H1 (cell line): ENCODE measurements at regions not wholly inside any gene's neighbourhood (a gene's known extent, or its start where the extent isn't known, plus 50 kb on each side); places are given as distances from the start of the nearest gene placed in this dataset.

Experiments
- CTCF ChIA-PET: fragments of 300-600 bp; sonication (Branson Sonifier 250); formaldehyde crosslinking; loops from one replicate; lab custom pipeline; 2021; ENCODE audit not compliant: partially characterized antibody; lab: Charles Lee
- POLR2A ChIA-PET: fragments of 300-600 bp; sonication (Branson Sonifier 250); formaldehyde crosslinking; loops from one replicate; lab custom pipeline; 2021; ENCODE audit warnings: inconsistent platforms; ENCODE audit not compliant: partially characterized antibody; lab: Charles Lee
- DNase-seq, 2 experiments: peaks; one replicate each; pipeline versions ENCODE4 v3.0.0 to v3.0.0-alpha.2; 2010 to 2022; ENCODE audit warnings: low spot score in 2 of 2, low read depth in 1 of 2, mixed read lengths in 1 of 2
- FAIRE-seq: peaks from 2 replicates; lab custom pipeline; 2011; peaks lifted over from hg19 to GRCh38; lab: Jason Lieb, UNC
- H2AFZ ChIP-seq: 2 replicates; pipeline ENCODE4 v1.8.1; 2012; ENCODE audit warnings: low read length, inconsistent platforms
- H2AK5ac ChIP-seq: 2 replicates; pipeline ENCODE4 v1.6.1; 2013; ENCODE audit warnings: low read depth, low read length
- H2BK120ac ChIP-seq: replicated peaks from 2 replicates; pipeline ENCODE3; 2013; ENCODE audit warnings: low read depth, low read length, inconsistent platforms
- H2BK12ac ChIP-seq: 2 replicates; pipeline ENCODE4 v1.6.1; 2013; ENCODE audit warnings: low read depth, low read length
- H2BK15ac ChIP-seq: 2 replicates; pipeline ENCODE4 v1.6.1; 2013; ENCODE audit warnings: low read length
- H2BK20ac ChIP-seq: 2 replicates; pipeline ENCODE4 v1.6.1; 2013; ENCODE audit warnings: low read length
- H2BK5ac ChIP-seq: 2 replicates; pipeline ENCODE4 v1.6.1; 2013; ENCODE audit warnings: low read depth, low read length
- H3K14ac ChIP-seq: 2 replicates; pipeline ENCODE4 v1.6.1; 2013; ENCODE audit warnings: inconsistent platforms; ENCODE audit not compliant: insufficient read length
- H3K18ac ChIP-seq: 2 replicates; pipeline ENCODE4 v1.6.1; 2013; ENCODE audit warnings: low read length; ENCODE audit errors: extremely low read depth
- H3K23ac ChIP-seq: 2 replicates; pipeline ENCODE4 v1.6.1; 2013; ENCODE audit warnings: inconsistent platforms; ENCODE audit not compliant: insufficient read length
- H3K23me2 ChIP-seq: 2 replicates; pipeline ENCODE4 v1.6.1; 2013; ENCODE audit warnings: low read depth, low read length
- H3K27ac ChIP-seq: 2 replicates; pipeline ENCODE4 v1.6.1; 2011; ENCODE audit warnings: low read depth, low read length, inconsistent platforms
- H3K27me3 ChIP-seq, 4 experiments: replicated peaks in 1 of 4; 1 replicate in 1 of 4; 2 replicates in 3 of 4; pipeline versions ENCODE4 v1.6.1 to v1.8.1; 2011 to 2013; ENCODE audit warnings: low read length in 3 of 4, mild to moderate bottlenecking in 3 of 4, inconsistent platforms in 2 of 4, mixed read lengths in 2 of 4, moderate library complexity in 1 of 4; ENCODE audit not compliant: control insufficient read depth in 3 of 4, insufficient read depth in 3 of 4; ENCODE audit errors: extremely low read depth in 1 of 4
- H3K36me3 ChIP-seq, 4 experiments: 2 replicates each; pipeline versions ENCODE4 v1.6.1 to v1.8.1; 2011 to 2013; ENCODE audit warnings: mild to moderate bottlenecking in 4 of 4, low read length in 3 of 4, moderate library complexity in 2 of 4, control low read depth in 1 of 4, inconsistent platforms in 1 of 4; ENCODE audit not compliant: insufficient read depth in 4 of 4, control insufficient read depth in 2 of 4
- H3K4ac ChIP-seq: replicated peaks from 2 replicates; pipeline ENCODE3; 2013; ENCODE audit warnings: low read length, low read depth, mixed read lengths, inconsistent platforms; ENCODE audit not compliant: insufficient read length
- H3K4me1 ChIP-seq, 4 experiments: replicated peaks in 1 of 4; 1 replicate in 1 of 4; 2 replicates in 3 of 4; pipeline versions ENCODE4 v1.6.1 to v1.8.1; 2011 to 2013; ENCODE audit warnings: low read length in 3 of 4, inconsistent platforms in 2 of 4, mixed read lengths in 1 of 4; ENCODE audit not compliant: insufficient read depth in 4 of 4, control insufficient read depth in 3 of 4
- H3K4me2 ChIP-seq, 2 experiments: 2 replicates each; pipeline versions ENCODE4 v1.6.1 to v1.8.1; 2011 to 2013; ENCODE audit warnings: low read depth in 2 of 2, low read length in 2 of 2, control low read depth in 1 of 2, inconsistent platforms in 1 of 2, mild to moderate bottlenecking in 1 of 2; ENCODE audit not compliant: insufficient read depth in 1 of 2
- H3K4me3 ChIP-seq, 4 experiments: fragments of 200-600, 300-600 bp in 1 of 4; sonication (generic), shearing (Covaris generic), sonication (Bioruptor Twin) in 1 of 4; 2 replicates each; pipeline versions ENCODE4 v1.5.1 to v1.8.1; 2011 to 2016; ENCODE audit warnings: low read length in 4 of 4, low read depth in 3 of 4, control low read depth in 2 of 4, inconsistent platforms in 2 of 4, mild to moderate bottlenecking in 2 of 4, mixed read lengths in 1 of 4, moderate library complexity in 1 of 4; ENCODE audit not compliant: insufficient read depth in 2 of 4; ENCODE audit errors: extremely low read depth in 1 of 4
- H3K56ac ChIP-seq: replicated peaks from 2 replicates; pipeline ENCODE3; 2013; ENCODE audit warnings: low read depth, mild to moderate bottlenecking, mixed read lengths, low read length, inconsistent platforms; ENCODE audit not compliant: insufficient read length
- H3K79me1 ChIP-seq: 2 replicates; pipeline ENCODE4 v1.6.1; 2013; ENCODE audit warnings: low read depth, low read length, control low read depth
- H3K79me2 ChIP-seq, 2 experiments: 2 replicates each; pipeline versions ENCODE4 v1.6.1 to v1.8.1; 2012 to 2013; ENCODE audit warnings: low read length in 2 of 2, mild to moderate bottlenecking in 2 of 2, inconsistent platforms in 1 of 2; ENCODE audit not compliant: insufficient read depth in 2 of 2, control insufficient read depth in 1 of 2
- H3K9ac ChIP-seq, 4 experiments: replicated peaks in 1 of 4; 1 replicate in 1 of 4; 2 replicates in 3 of 4; pipeline versions ENCODE4 v1.6.1 to v1.8.1; 2011 to 2013; ENCODE audit warnings: low read depth in 3 of 4, low read length in 3 of 4, control low read depth in 2 of 4, mild to moderate bottlenecking in 2 of 4, moderate library complexity in 2 of 4, inconsistent platforms in 1 of 4; ENCODE audit errors: extremely low read depth in 1 of 4
- H3K9me3 ChIP-seq, 2 experiments: 2 replicates each; pipeline versions ENCODE4 v1.6.1 to v1.8.1; 2012 to 2013; ENCODE audit warnings: mild to moderate bottlenecking in 2 of 2, moderate library complexity in 2 of 2, control low read depth in 1 of 2, inconsistent platforms in 1 of 2, low read depth in 1 of 2, low read length in 1 of 2, mixed read lengths in 1 of 2; ENCODE audit not compliant: insufficient read depth in 2 of 2
- H4K20me1 ChIP-seq, 2 experiments: replicated peaks in 1 of 2; 2 replicates each; pipeline versions ENCODE3 to v1.8.1; 2011 to 2013; ENCODE audit warnings: inconsistent platforms in 2 of 2, low read length in 2 of 2, mild to moderate bottlenecking in 1 of 2; ENCODE audit not compliant: insufficient read depth in 2 of 2, control insufficient read depth in 1 of 2
- H4K5ac ChIP-seq: 2 replicates; pipeline ENCODE4 v1.6.1; 2013; ENCODE audit warnings: low read length, low read depth, mixed read lengths, inconsistent platforms; ENCODE audit not compliant: insufficient read length
- H4K8ac ChIP-seq: 2 replicates; pipeline ENCODE4 v1.8.0; 2013; ENCODE audit warnings: mild to moderate bottlenecking, moderate library complexity, low read length, inconsistent platforms; ENCODE audit not compliant: insufficient read depth; ENCODE audit errors: extremely low read depth
- H4K91ac ChIP-seq: replicated peaks from 2 replicates; pipeline ENCODE3; 2013; ENCODE audit warnings: low read length, mixed read lengths, inconsistent platforms; ENCODE audit not compliant: insufficient read length
- ATF3 ChIP-seq: IDR thresholded peaks from 2 replicates; pipeline ENCODE4 v1.6.1; 2011; ENCODE audit warnings: low read depth, mild to moderate bottlenecking, low read length; ENCODE audit not compliant: insufficient read depth
- CEBPB ChIP-seq: IDR thresholded peaks from 2 replicates; pipeline ENCODE4 v1.6.1; 2012; ENCODE audit warnings: low read depth, low read length
- HDAC2 ChIP-seq, 2 experiments: fragments of 300-600 bp in 1 of 2; sonication (generic) in 1 of 2; IDR thresholded peaks; 2 replicates each; pipeline ENCODE4 v1.6.1; 2011 to 2012; ENCODE audit warnings: low read depth in 2 of 2, low read length in 2 of 2, mild to moderate bottlenecking in 2 of 2, moderate library complexity in 2 of 2, borderline replicate concordance in 1 of 2, inconsistent platforms in 1 of 2
- MAFK ChIP-seq: IDR thresholded peaks from 2 replicates; pipeline ENCODE4 v1.6.1; 2012; ENCODE audit warnings: low read depth, mild to moderate bottlenecking, improper control_type of control experiment, low read length
- PHF8 ChIP-seq: fragments of 200-600 bp; sonication (generic); conservative IDR thresholded peaks from 2 replicates; pipeline ENCODE4 v1.7.1; 2012; ENCODE audit warnings: low read depth, mild to moderate bottlenecking, inconsistent platforms, low read length, moderate library complexity
- POLR2A ChIP-seq, 2 experiments: IDR thresholded peaks; 1 replicate in 1 of 2; 2 replicates in 1 of 2; pipeline ENCODE4 v1.6.1; 2011; ENCODE audit warnings: low read depth in 2 of 2, low read length in 2 of 2, mild to moderate bottlenecking in 2 of 2; ENCODE audit errors: control extremely low read depth in 1 of 2
- RBBP5 ChIP-seq: IDR thresholded peaks from 2 replicates; pipeline ENCODE4 v1.7.1; 2012; ENCODE audit warnings: low read depth, mild to moderate bottlenecking, inconsistent platforms, low read length, moderate library complexity, borderline replicate concordance
- USF2 ChIP-seq: IDR thresholded peaks from 2 replicates; pipeline ENCODE4 v1.6.1; 2011; ENCODE audit warnings: low read length, improper control_type of control experiment
- WGBS, 2 experiments: shearing (Covaris generic) in 1 of 2; methylation state at CpG; one replicate each; pipeline versions ENCODE4 v1.1.6 to v1.1.7; 2013 to 2015; ENCODE audit warnings: low lambda C conversion rate in 2 of 2, mixed read lengths in 2 of 2, inconsistent platforms in 1 of 2, low coverage in 1 of 2, missing lambda C conversion rate in 1 of 2; ENCODE audit not compliant: insufficient replicate concordance in 2 of 2, insufficient coverage in 1 of 2, insufficient read length in 1 of 2; ENCODE audit errors: extremely low coverage in 1 of 2, missing lambda C conversion rate in 1 of 2; 5-methylcytosine and 5-hydroxymethylcytosine counted together

- Histone ChIP-seq H3K18ac (no peak overlapping the region), H2BK120ac (no peak overlapping the region), H4K5ac (no peak overlapping the region), H2BK15ac (no peak overlapping the region), H3K4me2 (no peak overlapping the region), H3K4me1 (no peaks in the 10 kb centered on the region)
- CTCF ChIA-PET = interaction anchor here (0.7 to 1.9 kb wide), 13 partner anchors 9 to 575 kb away, joined by 3 to 6 read pairs (median 4); no protein-coding TSS in a partner anchor
- no peak for TF ChIP-seq HDAC2 (IDR thresholded peaks at IDR 0.05; ENCODE audit: borderline replicate concordance in 1 of 2, low read depth in 2 of 2, low read length in 2 of 2)
- TF ChIP-seq POLR2A (IDR thresholded peaks at IDR 0.05; ENCODE audit: control extremely low read depth in 1 of 2, low read depth in 2 of 2, low read length in 2 of 2) = no peak
- TF ChIP-seq PHF8 = no peak
- no peak for TF ChIP-seq RBBP5
- TF ChIP-seq ATF3 = no peak
- TF ChIP-seq CEBPB = no peak
- no peak for TF ChIP-seq MAFK
- TF ChIP-seq USF2 = no peak
- TF ChIP-seq, all 59 proteins: peak for 0
- Histone ChIP-seq H3K79me2 (no peaks in the 10 kb centered on the region), H3K9ac (no peak overlapping the region), H4K20me1 (no peaks in the 10 kb centered on the region), H2BK20ac (no peak overlapping the region), H2BK5ac (no peak overlapping the region), H4K91ac (no peak overlapping the region), H3K36me3 (no peaks in the 10 kb centered on the region), H2BK12ac (no peak overlapping the region), H3K56ac (no peak overlapping the region), H2AK5ac (no peak overlapping the region), H3K9me3 (no peaks in the 10 kb centered on the region), H2AFZ (no peak overlapping the region), H4K8ac (no peak overlapping the region), H3K27me3 (no peaks in the 10 kb centered on the region), H3K79me1 (no peaks in the 10 kb centered on the region), H3K4ac (no peak overlapping the region), H3K4me3 (no peak overlapping the region), H3K14ac (no peak overlapping the region), H3K27ac (no peak overlapping the region), H3K23ac (no peak overlapping the region), H3K23me2 (no peaks in the 10 kb centered on the region)
- POLR2A ChIA-PET = interaction anchor here (0.7 kb wide), 1 partner anchor 634 kb away, joined by 3 read pairs; no protein-coding TSS in a partner anchor
- DNase-seq = no peak
- no peak for FAIRE-seq
- WGBS, 2 experiments = 91% methylated on average over 3 of the region's 3 CpGs; no CpG with 5 or more reads in 1 of the 2 experiments
Observed at GRCh38 chr2:228698963-228699362, 517.5 kb upstream of the SPHKAP start.
